ENCODE measurements at regions not wholly inside any gene's neighbourhood (a gene's known extent, or its start where the extent isn't known, plus 50 kb on each side); places are given as distances from the start of the nearest gene placed in this dataset.
A peak's percentile ranks its signal among the peaks of the same experiment; 100 is the strongest.
"Not testable (repeated sequence)": the region's sequence is repeated elsewhere in the genome, so short reads cannot be mapped to it uniquely, and the experiment has no call there.

DNA sequence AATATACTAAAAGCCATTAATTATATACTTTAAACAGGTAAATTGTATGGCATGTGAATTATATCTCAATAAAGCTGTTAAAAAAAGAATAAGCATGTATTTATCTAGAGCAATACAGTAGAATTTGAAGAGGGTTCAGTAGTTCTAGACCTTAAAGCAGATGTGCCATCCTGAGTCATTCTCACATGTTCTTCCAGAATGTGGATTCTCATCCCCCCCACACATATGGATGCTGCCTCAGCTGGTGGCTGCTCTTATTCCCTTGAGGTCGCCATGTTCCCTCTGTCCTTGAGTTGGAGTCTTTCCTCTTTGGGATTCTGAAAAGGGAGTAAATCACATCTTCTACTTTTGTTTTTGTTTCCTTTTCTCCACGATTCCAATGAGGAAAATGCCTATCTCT is 321.3 kb downstream of the AEBP2 start:
- DNase-seq (ENCODE audit: low read depth), result peak; percentile 71
- no peak overlapping the region for H3K4me3 ChIP-seq (ENCODE audit: control insufficient read depth, low read depth, low read length)
- TF ChIP-seq, protein P1, sequence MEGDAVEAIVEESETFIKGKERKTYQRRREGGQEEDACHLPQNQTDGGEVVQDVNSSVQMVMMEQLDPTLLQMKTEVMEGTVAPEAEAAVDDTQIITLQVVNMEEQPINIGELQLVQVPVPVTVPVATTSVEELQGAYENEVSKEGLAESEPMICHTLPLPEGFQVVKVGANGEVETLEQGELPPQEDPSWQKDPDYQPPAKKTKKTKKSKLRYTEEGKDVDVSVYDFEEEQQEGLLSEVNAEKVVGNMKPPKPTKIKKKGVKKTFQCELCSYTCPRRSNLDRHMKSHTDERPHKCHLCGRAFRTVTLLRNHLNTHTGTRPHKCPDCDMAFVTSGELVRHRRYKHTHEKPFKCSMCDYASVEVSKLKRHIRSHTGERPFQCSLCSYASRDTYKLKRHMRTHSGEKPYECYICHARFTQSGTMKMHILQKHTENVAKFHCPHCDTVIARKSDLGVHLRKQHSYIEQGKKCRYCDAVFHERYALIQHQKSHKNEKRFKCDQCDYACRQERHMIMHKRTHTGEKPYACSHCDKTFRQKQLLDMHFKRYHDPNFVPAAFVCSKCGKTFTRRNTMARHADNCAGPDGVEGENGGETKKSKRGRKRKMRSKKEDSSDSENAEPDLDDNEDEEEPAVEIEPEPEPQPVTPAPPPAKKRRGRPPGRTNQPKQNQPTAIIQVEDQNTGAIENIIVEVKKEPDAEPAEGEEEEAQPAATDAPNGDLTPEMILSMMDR (conservative IDR thresholded peaks at IDR 0.05; ENCODE audit: control insufficient read depth, insufficient read depth, low read depth, low read length), result no peak

DNA sequence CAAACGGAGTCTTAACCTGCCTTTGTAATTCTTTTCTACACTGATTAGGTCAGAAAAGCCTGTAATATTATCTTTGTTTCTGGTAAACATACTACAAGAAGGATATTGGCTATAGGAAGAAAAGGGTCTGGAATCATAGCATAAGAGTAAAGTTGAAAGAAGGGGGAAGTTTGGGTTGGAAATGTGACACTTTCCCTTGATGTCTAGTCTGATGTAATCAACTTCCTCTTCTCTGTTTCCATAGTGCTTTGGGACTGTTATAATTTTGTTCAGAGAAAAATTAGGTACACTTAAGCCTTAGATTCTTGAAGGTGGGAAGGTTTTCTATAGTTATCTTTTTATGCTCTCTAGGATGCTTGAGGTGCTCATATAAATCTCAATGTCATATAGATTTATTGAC is 322.2 kb downstream of the AEBP2 start:
- TF ChIP-seq, protein P1 (conservative IDR thresholded peaks at IDR 0.05; ENCODE audit: control insufficient read depth, insufficient read depth, low read depth, low read length), result no peak
- no peak for DNase-seq (ENCODE audit: low read depth)
- H3K4me3 ChIP-seq (ENCODE audit: control insufficient read depth, low read depth, low read length), result no peak overlapping the region

DNA sequence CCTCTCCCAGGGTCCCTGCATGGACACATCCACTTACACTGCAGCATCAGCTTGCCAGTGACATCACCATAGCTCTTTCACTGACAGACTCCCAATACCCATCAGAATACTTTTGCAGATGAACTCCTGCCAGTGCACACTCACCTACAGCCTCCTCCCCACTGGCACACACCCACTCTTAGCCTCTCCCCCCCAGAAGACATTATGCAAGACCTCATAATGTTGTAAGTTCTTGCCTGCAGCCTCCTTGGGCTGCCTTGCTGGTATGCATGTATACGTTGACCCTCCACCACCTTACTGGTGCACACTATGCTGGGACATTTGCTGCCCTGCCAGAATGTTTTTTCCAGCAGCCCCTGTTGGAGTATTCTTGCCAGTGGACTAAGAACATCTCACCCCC is 324.2 kb downstream of the AEBP2 start:
- no peak for DNase-seq (ENCODE audit: low read depth)
- no peak overlapping the region for H3K4me3 ChIP-seq (ENCODE audit: control insufficient read depth, low read depth, low read length)
- TF ChIP-seq, protein P1 (conservative IDR thresholded peaks at IDR 0.05; ENCODE audit: control insufficient read depth, insufficient read depth, low read depth, low read length), result no peak

DNA sequence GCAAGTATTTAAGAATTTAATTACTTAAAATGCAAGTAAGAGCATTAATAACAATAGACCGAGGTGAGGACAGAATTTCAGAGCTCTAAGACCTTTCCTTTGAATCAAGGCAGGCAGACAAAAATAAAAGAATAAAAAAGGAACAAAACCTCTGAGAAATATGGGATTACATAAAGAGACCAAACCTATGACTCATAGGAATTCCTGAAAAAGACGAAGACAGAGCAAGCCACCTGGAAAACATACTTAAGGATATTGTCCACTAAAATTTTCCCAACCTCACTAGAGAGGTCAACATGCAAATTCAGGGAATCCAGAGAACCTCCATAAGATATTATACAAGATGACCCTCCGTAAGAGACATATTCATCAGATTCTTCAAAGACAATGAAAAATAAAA is 325.1 kb downstream of the AEBP2 start:
- TF ChIP-seq, protein P1 (conservative IDR thresholded peaks at IDR 0.05; ENCODE audit: control insufficient read depth, insufficient read depth, low read depth, low read length), result no peak
- DNase-seq (ENCODE audit: low read depth), result peak; percentile 33

DNA sequence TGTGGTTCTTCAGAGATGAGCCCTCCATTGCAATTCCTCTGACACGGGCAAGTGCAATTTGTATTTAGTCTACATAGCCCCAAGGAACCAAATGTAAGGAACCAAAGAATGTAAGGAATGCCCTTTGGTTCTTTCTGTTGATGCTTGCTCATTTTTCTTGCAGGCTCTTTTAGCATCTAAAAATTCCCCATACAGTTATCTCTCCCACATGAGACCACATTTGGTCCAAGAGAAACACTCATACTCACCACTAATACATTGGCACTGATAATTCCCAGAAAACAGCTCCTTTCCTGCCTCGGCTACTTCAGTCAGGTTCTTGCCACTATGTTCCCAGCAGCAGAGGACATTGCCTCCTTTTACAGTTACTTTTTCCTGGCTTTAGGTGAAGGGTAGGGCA is 332.6 kb downstream of the AEBP2 start:
- no peak overlapping the region for H3K4me3 ChIP-seq (ENCODE audit: control insufficient read depth, low read depth, low read length)
- TF ChIP-seq, protein P1 (conservative IDR thresholded peaks at IDR 0.05; ENCODE audit: control insufficient read depth, insufficient read depth, low read depth, low read length), result no peak
- peak; percentile 51 for DNase-seq (ENCODE audit: low read depth)

More for the DNA sequence above, 325.1 kb downstream of the AEBP2 start:
- no peak overlapping the region for H3K4me3 ChIP-seq (ENCODE audit: control insufficient read depth, low read depth, low read length)

DNA sequence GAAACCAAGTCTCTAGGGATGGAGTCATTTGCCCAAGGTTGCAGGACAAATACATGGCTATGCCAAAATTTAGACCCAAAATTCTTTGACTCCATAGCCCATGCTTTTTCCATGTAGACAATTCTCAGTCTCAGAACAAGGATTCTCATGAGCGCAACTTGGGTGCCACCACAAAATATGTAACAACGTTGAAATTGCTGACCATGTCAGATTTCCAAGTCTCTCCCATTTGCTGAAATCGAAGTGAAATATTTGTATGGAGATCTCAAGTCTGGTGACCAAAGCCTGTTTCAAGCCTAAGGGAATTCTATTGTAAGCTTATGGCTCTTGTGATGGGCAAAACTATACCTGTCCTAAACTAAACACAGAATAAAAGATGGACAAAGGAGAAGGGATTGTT is 333.5 kb downstream of the AEBP2 start:
- TF ChIP-seq, protein P1 (conservative IDR thresholded peaks at IDR 0.05; ENCODE audit: control insufficient read depth, insufficient read depth, low read depth, low read length), result no peak
- DNase-seq (ENCODE audit: low read depth), result no peak
- no peak overlapping the region for H3K4me3 ChIP-seq (ENCODE audit: control insufficient read depth, low read depth, low read length)

DNA sequence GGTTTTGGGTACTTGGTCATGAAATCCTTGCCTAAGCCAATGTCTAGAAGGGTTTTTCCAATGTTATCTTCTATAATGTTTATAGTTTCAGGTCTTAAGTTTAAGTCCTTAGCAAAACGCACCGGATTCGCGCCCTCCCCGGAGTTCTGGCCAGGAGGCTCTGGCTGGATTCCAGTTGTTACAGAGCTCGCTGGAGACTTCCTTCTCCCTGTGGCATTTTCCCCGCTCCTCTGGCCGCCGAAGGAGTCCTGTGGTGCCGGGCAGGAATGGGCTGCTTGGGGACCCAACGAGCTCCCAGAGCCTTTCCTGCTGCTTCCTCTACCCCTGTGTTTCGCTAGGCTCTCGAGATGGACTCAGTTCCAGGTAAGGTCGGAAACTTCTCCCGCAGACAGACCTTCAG is 335.9 kb downstream of the AEBP2 start:
- TF ChIP-seq, protein P1 (conservative IDR thresholded peaks at IDR 0.05; ENCODE audit: control insufficient read depth, insufficient read depth, low read depth, low read length), result no peak
- no peak for DNase-seq (ENCODE audit: low read depth)
- H3K4me3 ChIP-seq (ENCODE audit: control insufficient read depth, low read depth, low read length), result no peak overlapping the region

DNA sequence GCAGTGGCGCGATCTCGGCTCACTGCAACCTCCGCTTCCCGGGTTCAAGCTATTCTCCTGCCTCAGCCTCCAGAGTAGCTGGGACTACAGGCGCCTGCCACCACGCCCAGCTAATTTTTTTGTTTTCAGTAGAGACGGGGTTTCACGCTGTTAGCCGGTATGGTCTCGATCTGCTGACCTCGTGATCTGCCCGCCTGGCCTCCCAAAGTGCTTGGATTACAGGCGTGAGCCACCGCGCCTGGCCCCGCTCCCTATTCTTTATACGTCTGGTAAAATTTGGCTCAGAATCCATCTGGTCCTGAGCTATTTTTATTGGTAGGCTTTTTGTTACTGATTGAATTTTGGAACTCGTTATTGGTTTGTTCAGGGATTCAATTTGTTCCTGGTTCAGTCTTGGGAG is 336.7 kb downstream of the AEBP2 start:
- DNase-seq (ENCODE audit: low read depth), result not testable (repeated sequence)

More for the DNA sequence above, 336.7 kb downstream of the AEBP2 start:
- H3K4me3 ChIP-seq (ENCODE audit: control insufficient read depth, low read depth, low read length), result not testable (repeated sequence)
